IPS-NIHi7 (cell line): ENCODE measurements at regions not wholly inside any gene's neighbourhood (a gene's known extent, or its start where the extent isn't known, plus 50 kb on each side); places are given as distances from the start of the nearest gene placed in this dataset.
A peak's percentile ranks its signal among the peaks of the same experiment; 100 is the strongest.
"Not testable (repeated sequence)": the region's sequence is repeated elsewhere in the genome, so short reads cannot be mapped to it uniquely, and the experiment has no call there.

Source experiments
- DNase-seq: peaks from one replicate; pipeline ENCODE4 v3.0.0; 2012; ENCODE audit warnings: mixed read lengths; ENCODE audit errors: extremely low spot score

DNA sequence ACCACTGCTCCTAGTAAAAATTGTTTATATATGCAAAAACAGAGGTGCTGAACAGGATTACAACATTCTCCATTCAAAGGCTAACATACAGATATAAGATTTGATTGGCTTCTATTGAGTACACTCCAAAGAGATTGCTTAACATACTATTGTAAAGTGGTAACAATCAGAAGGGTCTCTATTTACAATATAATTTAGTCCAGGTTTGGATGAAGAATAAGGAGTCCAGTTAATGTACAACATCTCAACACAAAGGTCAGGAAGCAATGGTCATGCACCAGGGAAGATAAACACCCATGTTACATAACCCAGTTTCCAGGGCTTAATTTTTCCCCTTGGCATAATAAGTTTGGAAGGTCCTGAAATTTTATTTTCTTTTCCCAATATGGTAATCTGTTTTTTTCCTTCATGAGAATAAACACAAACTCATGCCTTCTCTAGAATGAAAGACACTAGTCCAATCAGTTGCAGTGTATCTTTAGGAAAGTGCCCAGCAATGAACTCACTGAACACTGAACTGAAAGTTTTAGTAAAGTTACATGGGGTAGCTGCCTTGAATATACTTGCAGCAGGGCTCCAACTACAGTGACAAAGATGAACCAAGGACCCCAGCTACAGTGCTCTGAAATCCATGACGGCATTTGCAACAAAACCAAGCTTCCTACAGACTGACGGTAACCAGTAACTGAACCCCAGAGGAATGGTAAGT lies 255.3 kb upstream of the GJE1 start:
- no peak for DNase-seq

DNA sequence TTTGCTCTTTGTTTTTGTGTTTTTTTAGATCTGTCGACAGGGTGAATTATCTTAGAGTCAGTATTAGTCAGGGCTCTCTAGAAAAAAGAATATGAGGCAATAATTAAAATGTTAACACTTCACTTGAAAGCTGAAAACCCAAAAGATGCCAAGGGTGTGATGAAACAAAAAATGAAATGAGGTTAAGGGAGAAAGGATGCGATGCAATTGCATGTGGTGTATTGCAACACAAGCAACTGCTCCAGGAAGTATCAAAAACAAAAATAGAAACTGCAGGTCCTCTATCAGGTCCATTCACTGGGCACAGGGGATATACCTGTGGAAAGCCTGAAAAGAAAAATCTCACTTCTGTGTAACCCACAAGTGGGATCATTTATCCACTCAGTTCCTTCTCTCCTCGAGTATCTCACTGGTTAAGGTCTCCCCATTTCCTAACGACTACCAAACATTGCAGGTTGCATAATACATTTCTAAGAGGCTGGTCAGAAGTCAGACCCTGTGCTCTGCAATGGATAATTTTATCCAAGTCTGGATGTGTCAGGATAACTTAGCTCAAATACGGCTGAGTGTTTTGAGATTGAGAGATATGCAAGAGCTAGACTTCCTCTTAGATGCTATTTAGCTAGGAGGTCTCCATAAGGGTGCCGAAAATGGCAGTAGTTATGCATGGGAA lies 257.7 kb upstream of the GJE1 start:
- DNase-seq = no peak

DNA sequence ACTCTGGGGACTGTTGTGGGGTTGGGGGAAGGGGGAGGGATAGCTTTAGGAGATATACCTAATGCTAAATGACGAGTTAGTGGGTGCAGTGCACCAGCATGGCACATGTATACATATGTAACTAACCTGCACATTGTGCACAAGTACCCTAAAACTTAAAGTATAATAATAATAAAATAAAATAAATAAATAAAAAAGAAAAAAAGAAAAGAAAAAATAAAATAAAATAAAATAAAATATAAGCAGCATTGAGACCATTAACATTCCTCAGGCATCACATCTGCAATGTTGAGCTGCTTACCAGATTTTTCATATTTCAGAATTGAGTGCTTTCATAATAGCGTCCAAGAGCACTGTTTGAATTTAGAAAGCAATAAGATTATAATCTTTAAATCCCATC lies 263.2 kb upstream of the GJE1 start:
- not testable (repeated sequence) for DNase-seq

DNA sequence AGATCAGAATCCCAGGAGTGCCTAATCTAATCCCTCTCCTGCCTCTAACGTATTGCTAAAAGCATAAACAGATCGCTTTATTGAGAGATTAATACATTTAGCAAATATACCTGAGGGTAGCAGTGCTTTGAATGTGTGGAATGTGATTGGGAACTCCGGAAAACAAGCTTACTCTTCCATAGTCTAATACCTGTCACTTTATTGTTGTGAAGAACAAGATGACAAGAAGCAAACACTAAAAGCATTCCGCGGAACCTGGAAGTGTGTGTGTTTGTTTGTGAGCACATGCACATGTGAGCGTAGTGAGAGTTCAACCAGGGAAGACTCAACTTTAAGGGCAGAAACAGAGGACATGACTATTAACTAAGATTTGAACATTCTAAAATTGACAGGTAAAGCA lies 265.0 kb upstream of the GJE1 start:
- DNase-seq = no peak

DNA sequence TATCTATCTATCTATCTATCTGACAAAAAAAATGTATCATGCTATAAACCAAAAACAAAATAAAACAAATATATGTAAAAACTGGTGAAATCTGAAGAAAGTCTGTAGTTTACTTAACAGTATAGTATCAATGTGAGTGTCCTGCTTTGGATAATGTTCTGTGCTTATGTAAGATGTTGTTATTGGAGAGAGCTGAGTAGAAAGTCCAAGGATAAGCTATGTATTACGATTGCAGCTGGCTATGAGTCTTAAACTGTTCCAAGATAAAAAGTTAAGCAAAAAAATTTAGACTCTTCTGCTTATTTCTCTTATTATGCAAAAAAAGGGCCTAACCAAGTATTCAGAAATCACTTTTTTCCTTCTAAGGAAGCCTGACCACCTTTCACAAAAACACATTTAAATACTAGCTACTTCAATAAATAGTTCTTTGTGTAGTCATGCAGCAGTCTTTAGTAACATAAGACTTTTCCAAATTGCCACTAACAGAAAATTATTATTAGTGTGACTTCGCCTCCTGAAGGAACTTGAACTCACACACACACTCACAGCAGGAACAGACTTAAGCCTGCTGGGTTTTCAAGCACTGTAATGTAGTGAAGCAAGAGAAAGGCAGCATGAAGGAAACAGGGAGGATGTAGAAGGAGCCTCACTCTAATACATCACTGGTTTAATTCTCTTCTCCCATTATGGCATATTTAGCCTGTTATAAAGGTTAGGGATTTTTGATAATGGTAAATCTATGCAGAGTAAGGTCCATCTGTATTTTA lies 265.8 kb upstream of the GJE1 start:
- DNase-seq = peak; percentile 12

DNA sequence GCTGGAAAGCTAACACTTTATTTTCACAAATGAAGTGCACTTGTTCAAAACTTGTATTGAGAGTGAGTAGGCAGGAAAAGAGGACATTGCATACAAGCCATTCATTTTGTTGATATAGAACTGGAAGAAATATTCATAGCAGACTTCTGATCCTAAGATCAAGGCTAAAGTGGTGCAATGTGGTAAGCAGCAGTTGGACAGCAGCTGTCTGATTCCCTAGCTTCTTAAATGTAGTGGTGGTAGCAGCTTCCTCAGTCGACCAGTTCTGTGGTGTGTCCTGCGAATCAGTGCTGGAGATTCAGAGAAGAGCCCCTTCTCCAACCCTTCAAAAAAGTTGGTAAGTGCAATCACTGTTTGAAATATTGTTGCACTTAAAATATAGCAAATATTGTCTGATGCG lies 281.7 kb upstream of the GJE1 start:
- no peak for DNase-seq

DNA sequence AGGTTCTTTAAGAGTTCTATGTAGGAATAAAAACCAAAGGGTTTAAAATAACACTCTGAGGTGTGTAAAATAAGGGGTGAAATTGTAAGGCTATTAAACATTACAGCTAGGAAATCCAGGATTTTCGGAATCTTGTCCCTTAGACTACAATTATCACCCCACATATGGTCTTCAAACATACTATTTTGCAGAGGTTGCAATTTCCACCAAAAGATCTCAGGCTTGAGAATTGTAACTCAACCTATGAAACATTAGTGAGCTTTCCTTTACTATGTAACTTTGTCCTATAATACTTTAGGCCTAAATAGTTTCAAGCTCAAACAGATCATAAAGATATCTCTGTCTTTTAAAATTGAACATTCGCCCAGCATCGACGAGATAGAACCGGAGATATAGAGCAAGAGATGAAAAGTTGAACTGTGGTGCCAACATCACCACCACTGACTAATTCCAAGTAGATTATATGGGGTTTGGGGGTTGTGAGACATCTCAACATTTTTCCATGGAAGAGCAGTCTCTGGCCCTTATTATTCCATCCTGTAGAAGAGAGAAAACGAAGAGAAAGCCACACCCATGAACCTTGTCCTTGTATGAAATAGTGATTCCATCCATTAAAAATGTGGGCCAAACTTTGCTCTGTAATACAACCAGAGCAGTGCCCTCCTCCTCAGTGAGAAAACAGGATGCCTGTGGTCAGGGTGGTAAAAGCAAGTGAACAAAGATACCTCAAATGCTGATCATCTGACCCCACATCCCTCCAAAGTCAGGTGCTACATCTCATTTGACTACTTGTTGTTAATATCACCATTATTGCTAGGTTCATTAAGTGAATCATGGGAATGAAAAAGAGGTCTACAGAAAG lies 284.5 kb upstream of the GJE1 start:
- no peak for DNase-seq

DNA sequence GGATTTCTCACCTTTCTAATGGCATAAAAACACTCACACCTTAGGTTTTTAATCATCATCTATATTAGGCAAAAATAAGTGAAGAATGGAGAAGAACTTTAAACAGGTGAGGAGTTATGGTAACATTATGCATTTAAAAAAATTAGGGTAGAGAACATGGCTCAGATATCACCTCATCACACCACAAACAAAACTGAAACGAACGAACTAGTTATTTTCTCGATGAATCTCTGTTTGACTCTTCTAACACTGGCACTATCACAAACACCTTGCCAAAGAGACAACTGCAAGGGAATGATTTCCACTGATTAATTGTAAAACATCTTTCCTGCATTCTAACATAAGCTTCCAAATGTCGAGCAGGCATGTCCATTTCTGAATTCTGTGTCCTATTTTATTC lies 286.1 kb upstream of the GJE1 start:
- no peak for DNase-seq

DNA sequence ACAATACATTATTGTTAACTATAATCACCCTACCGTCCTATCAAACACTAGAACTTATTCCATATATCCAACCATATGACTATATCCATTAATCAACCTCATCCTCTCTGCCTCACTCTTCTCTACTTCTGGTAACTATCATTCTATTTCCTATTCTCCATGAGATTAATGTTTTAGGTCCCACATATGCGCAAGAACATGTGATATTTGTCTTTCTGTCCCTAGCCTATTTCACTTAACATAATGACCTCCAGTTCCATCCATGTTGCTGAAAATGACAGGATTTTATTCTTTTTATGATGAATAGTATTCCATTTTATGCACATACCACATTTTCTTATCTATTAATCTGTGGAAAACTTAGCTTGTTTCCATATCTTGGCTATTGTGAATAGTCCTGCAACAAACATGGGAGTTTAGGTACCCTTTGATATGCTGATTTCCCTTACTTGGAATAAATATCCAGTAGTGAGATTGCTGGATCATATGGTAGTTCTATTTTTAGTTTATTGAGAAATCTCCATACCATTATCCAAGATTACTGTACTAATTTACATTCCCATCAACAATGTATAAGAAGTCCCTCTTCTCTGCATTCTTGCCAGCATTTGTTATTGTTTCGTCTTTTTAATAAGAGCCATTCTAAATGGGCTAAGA lies 289.4 kb upstream of the GJE1 start:
- no peak for DNase-seq

DNA sequence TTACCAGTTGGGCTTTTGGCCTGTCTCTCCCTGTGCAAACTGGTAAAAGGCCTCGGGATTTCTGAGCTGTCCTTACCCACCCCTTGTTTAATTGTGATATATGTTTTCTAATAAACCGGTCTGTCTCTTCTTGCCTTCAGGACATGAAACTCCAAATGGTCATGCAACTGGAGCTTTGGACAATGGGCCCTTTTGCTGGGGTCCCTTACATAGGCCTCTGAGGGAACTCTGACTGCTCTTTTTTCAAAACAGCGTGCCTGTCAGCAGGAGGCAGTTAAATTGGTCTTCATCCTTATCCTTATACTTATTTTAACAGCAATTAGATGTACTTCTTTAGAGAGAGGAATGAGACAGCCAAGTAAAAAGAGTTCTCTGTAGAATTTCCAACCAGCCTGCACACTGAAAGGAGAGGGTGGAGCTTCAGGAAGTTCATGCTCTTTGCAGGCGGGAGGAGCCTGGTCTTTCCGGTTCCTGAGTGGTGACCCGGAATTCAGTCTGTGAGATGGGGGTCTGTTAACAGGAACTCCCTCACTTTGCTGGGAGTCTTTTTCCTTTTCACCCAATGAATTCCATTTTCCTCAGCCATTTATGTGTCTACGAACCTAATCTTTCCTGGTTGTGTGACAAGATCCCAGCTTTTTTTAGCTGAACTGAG lies 299.6 kb upstream of the GJE1 start:
- DNase-seq = no peak

DNA sequence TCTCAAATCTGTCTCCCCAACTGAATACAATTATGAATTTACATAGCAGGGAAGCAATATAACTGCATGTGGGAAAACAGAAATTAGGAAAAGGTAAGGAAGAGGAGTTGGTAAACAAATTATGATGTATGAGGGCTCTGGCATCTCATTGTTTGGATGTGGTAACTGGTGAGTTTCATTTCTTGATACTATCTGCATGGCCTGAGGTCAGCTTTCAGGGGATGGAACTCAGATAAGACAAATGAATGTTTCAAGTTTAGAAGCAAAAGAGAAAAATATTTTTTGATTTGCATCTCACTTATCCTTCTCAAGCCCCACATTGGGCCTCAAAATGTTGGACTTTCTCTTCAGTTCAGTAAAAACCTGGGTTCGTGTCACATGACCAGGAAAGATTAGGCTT lies 302.2 kb upstream of the GJE1 start:
- no peak for DNase-seq

DNA sequence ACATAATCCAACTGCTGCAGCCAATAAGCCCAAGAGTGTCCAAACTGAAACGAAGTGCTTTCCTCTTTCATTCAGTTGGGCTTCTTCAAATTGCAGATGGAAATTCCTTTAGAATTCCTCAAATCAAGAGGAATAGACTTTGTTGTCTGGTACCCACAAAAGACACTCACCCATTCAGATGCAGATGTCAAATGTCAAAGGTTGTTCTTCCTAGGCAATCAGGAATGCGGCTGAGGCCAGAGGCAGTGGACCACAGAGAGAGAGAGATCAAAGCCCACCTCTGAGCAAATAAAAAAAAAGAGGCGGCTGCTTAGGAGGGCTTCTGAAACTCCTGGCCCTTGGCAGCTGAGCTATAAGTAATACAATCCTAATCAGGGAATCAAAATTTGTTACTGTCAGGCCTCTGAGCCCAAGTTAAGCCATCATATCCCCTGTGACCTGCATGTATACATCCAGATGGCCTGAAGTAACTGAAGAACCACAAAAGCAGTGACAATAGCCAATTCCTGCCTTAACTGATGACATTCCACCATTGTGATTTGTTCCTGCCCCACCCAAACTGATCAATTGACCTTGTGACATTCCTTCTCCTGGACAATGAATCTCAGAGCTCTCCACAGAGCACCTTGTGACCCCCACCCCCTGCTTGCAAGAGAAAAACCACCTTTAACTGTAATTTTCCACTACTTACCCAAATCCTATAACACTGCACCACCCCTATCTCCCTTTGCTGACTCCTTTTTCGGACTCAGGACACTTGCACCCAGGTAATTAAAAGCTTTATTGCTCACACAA lies 303.0 kb upstream of the GJE1 start:
- peak; percentile 23 for DNase-seq

DNA sequence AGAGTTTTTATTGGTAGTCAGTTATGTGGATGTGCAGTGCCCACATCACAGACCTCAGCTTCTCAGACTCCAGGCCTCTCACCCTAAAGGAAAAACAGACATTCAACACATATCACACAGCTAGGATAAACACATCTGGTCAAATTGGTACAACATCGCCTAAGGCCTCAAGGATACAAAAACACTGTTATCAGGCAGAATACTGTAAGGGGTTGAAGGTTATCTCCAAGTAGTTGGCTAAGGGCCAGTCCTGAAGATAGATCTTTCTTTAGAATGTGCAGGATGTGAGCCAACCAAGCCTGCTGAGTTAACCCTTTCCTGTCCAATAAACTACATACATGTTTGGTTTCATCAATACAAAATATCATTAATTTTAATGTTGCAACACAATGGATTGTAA lies 308.4 kb upstream of the GJE1 start:
- no peak for DNase-seq

DNA sequence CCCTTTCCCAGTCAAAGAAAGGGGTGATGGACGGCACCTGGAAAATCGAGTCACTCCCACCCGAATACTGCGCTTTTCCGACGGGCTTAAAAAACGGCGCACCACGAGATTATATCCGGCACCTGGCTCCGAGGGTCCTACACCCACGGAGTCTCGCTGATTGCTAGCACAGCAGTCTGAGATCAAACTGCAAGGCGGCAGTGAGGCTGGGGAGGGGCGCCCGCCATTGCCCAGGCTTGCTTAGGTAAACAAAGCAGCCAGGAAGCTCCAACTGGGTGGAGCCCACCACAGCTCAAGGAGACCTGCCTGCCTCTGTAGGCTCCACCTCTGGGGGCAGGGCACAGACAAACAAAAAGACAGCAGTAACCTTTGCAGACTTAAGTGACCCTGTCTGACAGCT lies 317.7 kb upstream of the GJE1 start:
- DNase-seq = not testable (repeated sequence)

DNA sequence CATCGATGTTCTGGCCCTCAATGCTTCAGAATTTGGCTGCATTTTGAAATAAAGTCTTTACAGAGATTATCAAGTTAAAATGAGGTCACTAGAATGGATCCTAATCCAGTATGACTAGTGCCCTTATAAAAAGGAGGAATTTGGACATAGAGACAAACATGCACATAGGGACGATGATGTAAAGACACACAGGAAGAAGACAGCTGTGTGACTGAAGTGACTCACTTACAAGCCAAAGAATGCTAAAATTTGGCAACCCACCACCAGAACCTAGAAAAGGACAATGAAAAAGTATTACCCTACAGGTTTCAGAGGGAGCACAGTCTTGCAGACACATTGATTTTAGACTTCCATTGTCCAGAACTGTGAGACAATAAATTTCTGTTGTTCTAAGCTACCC lies 322.8 kb upstream of the GJE1 start:
- no peak for DNase-seq

DNA sequence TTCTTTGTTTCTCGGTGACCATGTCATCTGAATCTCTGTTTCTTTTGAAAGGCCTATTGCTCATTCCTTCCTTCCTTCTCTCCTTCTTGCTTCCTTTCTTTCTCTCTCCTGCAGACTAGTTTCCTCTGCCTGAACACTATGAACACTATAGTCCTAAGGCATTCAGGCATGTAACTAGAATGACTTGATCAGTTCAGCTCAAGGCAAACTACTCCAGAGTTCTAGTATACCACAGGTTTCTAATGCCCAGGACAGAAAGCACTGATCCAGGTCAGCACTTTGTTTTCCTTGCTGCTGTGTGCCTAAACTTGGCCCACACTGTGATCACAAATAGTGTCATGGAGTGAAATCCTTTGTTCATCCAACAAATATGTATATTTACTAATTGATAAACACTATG lies 324.1 kb upstream of the GJE1 start:
- DNase-seq = no peak

DNA sequence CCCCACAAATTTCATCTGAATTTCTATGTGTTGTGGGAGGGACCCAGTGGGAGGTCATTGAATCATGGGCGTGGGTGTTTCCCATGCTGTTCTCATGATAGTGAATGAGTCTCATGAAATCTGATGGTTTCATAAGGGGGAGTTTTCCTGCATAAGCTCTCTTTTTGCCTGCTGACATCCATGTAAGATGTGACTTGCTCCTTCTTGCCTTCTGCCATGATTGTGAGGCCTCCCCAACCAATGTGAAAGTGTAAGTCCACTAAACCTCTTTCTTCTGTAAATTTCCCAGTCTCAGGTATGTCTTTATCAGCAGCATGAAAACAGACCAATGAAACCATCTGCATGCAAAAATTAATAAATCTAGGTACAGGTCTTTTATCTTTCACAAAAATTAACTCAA lies 331.8 kb upstream of the GJE1 start:
- DNase-seq = not testable (repeated sequence)

DNA sequence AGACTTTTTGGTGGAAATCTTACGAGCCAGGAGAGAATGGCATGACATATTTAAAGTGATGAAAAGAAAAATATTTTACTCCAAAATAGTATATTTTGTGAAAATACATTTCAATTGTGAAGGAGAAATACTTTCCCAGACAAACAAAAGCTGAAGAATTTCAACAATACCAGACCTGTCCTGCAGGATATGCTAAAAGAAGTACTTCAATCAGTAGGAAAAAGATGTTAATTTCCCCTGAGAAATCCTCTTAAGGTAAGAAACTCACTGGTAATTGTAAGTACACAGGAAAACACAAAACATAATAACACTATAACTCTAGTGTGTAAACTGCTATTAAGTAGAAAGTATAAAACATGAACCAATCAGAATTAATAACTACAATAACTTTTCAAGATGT lies 341.8 kb upstream of the GJE1 start:
- DNase-seq = no peak

DNA sequence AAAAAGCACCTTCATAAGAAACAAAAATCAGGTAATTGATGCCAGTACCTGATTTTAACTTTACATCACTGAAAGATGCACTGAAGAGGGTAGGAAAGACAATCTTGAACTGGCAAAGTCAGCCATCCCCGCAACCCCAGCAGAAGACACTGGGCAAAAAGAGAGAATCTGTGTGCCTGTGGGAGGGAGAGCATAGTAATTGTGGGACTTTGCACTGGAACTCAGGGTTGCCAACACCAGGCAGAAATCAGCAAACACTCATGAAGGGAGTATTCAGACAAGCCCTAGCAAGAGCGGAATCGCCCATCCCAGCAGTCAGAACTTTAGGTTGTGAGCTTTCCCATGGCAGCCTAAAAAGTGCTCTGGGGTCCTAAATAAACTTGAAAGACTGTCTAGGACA lies 344.6 kb upstream of the GJE1 start:
- DNase-seq = no peak

DNA sequence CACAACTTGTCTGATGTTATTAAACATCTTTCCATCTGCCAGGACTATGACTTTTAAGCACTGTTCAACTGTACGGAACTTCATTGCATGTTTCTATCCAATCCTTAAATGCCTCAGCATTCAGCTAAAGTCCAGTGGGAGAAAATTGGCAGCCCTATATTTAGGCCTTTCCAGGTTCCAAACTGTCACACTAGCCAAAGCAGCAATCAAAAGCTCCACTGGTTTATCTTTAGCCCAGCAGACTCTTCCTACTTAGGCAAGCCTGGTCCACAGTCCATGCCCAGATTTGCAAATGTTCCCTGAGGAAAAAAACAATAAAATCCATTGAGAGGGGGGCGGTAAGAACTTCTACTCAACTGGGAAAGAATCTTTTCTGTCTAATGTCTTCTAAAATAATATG lies 349.1 kb upstream of the GJE1 start:
- no peak for DNase-seq
